ENCODE measurements at regions not wholly inside any gene's neighbourhood (a gene's known extent, or its start where the extent isn't known, plus 50 kb on each side); places are given as distances from the start of the nearest gene placed in this dataset.

DNA sequence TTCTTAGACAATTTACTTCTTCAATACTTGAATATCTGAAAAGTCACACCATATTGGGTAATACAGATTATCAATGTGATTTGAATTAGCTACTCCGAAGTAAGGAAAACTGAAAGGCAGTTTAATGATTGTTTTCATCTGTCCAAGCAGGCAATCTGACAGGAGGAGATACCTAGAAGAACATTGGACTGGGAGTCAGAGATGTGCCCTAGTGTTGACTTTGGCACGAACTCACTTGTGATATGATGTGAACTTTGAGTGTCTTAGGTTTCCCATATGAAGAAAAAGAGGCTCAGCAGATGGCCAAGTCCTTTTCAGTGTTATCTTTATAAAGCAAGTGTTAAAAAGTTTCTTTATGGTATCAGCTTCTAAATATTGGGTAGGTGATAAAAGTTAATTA lies 287.1 kb downstream of the MTX2 start:
- H3K27ac ChIP-seq: no peak overlapping the region
- intact Hi-C loops (cut with micrococcal nuclease; ENCODE audit: unreplicated experiment): loop anchor here (10.0 kb wide), 3 partner anchors 222 to 588 kb away; no protein-coding TSS in a partner anchor
- H3K4me3 ChIP-seq: no peak overlapping the region
- no TSS peak for BruUV-seq (replicated peaks)
- H3K4me1 ChIP-seq (replicated peaks; ENCODE audit: insufficient read depth): peaks cover 4% of the 10 kb centered on the region; the same call in 1 of the 2 replicates
- ChIA-PET CTCF (interaction anchor here (0.5 to 0.8 kb wide), 3 partner anchors 96 to 587 kb away, joined by 3 read pairs; no protein-coding TSS in a partner anchor), POLR2A (ENCODE audit: unreplicated experiment) (no interaction called here)
- H3K4me2 ChIP-seq: no peak overlapping the region
- no peaks in the 10 kb centered on the region for H3K9me2 ChIP-seq (ENCODE audit: insufficient read depth)
- no peak overlapping the region for H2AFZ ChIP-seq
- no peaks in the 10 kb centered on the region for H3K79me2 ChIP-seq (ENCODE audit: low read depth)
- H4K20me1 ChIP-seq (ENCODE audit: insufficient read depth): no peaks in the 10 kb centered on the region
- no peak for DNase-seq
- TF ChIP-seq, protein P1, sequence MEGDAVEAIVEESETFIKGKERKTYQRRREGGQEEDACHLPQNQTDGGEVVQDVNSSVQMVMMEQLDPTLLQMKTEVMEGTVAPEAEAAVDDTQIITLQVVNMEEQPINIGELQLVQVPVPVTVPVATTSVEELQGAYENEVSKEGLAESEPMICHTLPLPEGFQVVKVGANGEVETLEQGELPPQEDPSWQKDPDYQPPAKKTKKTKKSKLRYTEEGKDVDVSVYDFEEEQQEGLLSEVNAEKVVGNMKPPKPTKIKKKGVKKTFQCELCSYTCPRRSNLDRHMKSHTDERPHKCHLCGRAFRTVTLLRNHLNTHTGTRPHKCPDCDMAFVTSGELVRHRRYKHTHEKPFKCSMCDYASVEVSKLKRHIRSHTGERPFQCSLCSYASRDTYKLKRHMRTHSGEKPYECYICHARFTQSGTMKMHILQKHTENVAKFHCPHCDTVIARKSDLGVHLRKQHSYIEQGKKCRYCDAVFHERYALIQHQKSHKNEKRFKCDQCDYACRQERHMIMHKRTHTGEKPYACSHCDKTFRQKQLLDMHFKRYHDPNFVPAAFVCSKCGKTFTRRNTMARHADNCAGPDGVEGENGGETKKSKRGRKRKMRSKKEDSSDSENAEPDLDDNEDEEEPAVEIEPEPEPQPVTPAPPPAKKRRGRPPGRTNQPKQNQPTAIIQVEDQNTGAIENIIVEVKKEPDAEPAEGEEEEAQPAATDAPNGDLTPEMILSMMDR (conservative IDR thresholded peaks at IDR 0.05): no peak
- no peak for TF ChIP-seq EZH2 (IDR thresholded peaks at IDR 0.05; ENCODE audit: low read depth)
- H3K27me3 ChIP-seq (ENCODE audit: insufficient read depth, low read depth): no peaks in the 10 kb centered on the region
- no peaks in the 10 kb centered on the region for H3K36me3 ChIP-seq (ENCODE audit: low read depth)
- no peaks in the 10 kb centered on the region for H3F3A ChIP-seq (ENCODE audit: insufficient read depth, low read depth)
- no peaks in the 10 kb centered on the region for H3K9me3 ChIP-seq (ENCODE audit: insufficient read depth, low read depth)

DNA sequence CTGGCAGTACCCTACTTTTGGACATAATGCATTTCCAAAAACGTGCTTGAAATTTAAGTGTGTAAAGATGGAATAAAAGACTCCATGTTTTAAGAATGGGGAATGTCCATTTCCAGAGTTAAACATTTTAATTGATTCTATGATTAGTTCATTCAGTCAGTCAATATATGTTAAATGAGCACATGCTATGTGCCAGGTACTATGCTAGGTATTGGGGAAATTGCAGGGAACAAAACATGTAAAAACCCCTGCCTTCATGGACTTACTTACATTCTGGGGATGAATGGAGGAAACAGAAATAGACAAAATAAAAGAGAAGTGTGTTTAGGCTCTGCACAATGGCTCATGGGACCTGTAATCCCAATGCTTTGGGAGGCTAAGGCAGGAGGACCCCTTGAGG lies 288.6 kb downstream of the MTX2 start:
- ChIA-PET CTCF (interaction anchor here (0.6 kb wide), 1 partner anchor 219 kb away, joined by 6 read pairs; no protein-coding TSS in a partner anchor), POLR2A (ENCODE audit: unreplicated experiment) (no interaction called here)
- H3K9me2 ChIP-seq (ENCODE audit: insufficient read depth): no peaks in the 10 kb centered on the region
- DNase-seq: no peak
- no peaks in the 10 kb centered on the region for H3K36me3 ChIP-seq (ENCODE audit: low read depth)
- H3K27ac ChIP-seq: no peak overlapping the region
- H3K79me2 ChIP-seq (ENCODE audit: low read depth): no peaks in the 10 kb centered on the region
- no peaks in the 10 kb centered on the region for H3K27me3 ChIP-seq (ENCODE audit: insufficient read depth, low read depth)
- intact Hi-C loops (cut with micrococcal nuclease; ENCODE audit: unreplicated experiment): loop anchor here (10.0 kb wide), 3 partner anchors 223 to 587 kb away; no protein-coding TSS in a partner anchor
- H3K9me3 ChIP-seq (ENCODE audit: insufficient read depth, low read depth): peaks cover 4% of the 10 kb centered on the region; the same call in 1 of the 2 replicates
- H3K4me2 ChIP-seq: no peak overlapping the region
- BruUV-seq (replicated peaks): no TSS peak
- peaks cover 11% of the 10 kb centered on the region; the same call in 1 of the 2 replicates for H3F3A ChIP-seq (ENCODE audit: insufficient read depth, low read depth)
- no peaks in the 10 kb centered on the region for H4K20me1 ChIP-seq (ENCODE audit: insufficient read depth)
- peaks cover 19% of the 10 kb centered on the region for H3K4me1 ChIP-seq (replicated peaks; ENCODE audit: insufficient read depth)
- no peak overlapping the region for H3K4me3 ChIP-seq
- H2AFZ ChIP-seq: no peak overlapping the region
- no peak for TF ChIP-seq EZH2 (IDR thresholded peaks at IDR 0.05; ENCODE audit: low read depth)
- TF ChIP-seq, protein P1 (conservative IDR thresholded peaks at IDR 0.05): no peak

DNA sequence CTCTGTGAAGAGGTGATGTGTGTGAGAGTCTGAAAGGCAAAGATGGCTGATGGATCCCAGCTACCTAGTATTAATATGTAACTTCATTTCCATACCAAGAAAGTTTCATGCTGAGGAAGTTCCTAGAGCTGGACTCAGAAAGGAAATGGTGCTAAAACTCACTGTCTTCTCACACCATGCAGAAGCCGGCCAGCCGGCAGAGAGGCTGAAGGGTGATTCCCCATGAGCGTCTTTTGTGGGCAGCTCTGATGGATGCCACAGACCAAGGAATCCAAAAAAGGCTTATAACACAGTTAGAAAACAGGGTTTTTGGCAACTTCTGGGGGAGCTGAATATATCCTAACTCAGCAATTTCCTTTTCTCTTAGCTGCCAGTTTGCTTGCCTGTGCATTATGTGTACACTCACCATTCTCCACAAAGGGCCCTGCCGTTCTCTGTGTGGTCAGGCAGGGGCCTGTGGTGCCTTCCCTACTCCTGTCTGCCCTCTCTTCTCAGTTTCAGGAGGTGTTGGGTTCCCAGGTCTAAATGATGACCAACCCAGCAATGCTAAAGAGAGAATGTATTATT lies 289.4 kb downstream of the MTX2 start:
- Histone ChIP-seq H3K4me2 (no peak overlapping the region), H3K79me2 (ENCODE audit: low read depth) (no peaks in the 10 kb centered on the region), H2AFZ (no peak overlapping the region), H3K9me2 (ENCODE audit: insufficient read depth) (no peaks in the 10 kb centered on the region), H3K9me3 (ENCODE audit: insufficient read depth, low read depth) (peaks cover 4% of the 10 kb centered on the region; the same call in 1 of the 2 replicates), H3F3A (ENCODE audit: insufficient read depth, low read depth) (peaks cover 11% of the 10 kb centered on the region; the same call in 1 of the 2 replicates), H3K27me3 (ENCODE audit: insufficient read depth, low read depth) (no peaks in the 10 kb centered on the region), H3K4me1 (replicated peaks; ENCODE audit: insufficient read depth) (peaks cover 23% of the 10 kb centered on the region), H3K36me3 (ENCODE audit: low read depth) (no peaks in the 10 kb centered on the region), H4K20me1 (ENCODE audit: insufficient read depth) (no peaks in the 10 kb centered on the region), H3K27ac (no peak overlapping the region), H3K4me3 (no peak overlapping the region)
- TF ChIP-seq, protein P1 (conservative IDR thresholded peaks at IDR 0.05): no peak
- no peak for TF ChIP-seq EZH2 (IDR thresholded peaks at IDR 0.05; ENCODE audit: low read depth)
- POLR2A ChIA-PET (ENCODE audit: unreplicated experiment): no interaction called here
- no peak for DNase-seq
- no TSS peak for BruUV-seq (replicated peaks)
- intact Hi-C loops (cut with micrococcal nuclease; ENCODE audit: unreplicated experiment): loop anchor here (10.0 kb wide), 3 partner anchors 224 to 586 kb away; no protein-coding TSS in a partner anchor
- CTCF ChIA-PET: interaction anchor here (0.6 kb wide), 3 partner anchors 186 to 1991 kb away, joined by 3 to 6 read pairs (median 3); no protein-coding TSS in a partner anchor

Data from PC-9 (cell line).